ENCODE measurements at regions not wholly inside any gene's neighbourhood (a gene's known extent, or its start where the extent isn't known, plus 50 kb on each side); places are given as distances from the start of the nearest gene placed in this dataset.

DNA sequence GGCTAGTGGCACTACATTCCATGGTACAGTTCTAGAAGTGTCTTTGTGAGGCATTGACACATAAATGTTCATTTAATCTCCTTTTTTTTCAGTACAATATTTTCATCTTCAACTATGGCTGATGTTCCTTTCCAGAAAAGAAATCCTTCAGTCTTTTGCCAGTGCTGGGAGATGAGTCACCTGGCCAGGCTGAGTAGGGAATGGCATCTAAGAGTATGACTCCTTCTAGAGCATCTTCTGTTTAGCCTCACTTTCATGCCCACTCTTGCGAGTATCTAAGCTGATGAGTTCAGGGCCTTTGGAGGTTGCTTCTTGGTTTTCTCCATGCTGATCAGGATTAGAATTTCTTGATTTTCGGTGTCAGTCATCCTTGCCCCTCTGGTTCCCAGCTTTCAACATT lies 124.4 kb downstream of the SLC28A3 start:
- H3K27me3 Mint-ChIP-seq = peaks cover 3% of the 10 kb centered on the region
- no peak overlapping the region for H3K4me3 Mint-ChIP-seq
- no peaks in the 10 kb centered on the region for H3K9me3 Mint-ChIP-seq
- no peak overlapping the region for H3K27ac Mint-ChIP-seq
- H3K4me1 Mint-ChIP-seq = no peaks in the 10 kb centered on the region
- DNase-seq = no peak
- no peaks in the 10 kb centered on the region for H3K36me3 Mint-ChIP-seq (ENCODE audit: low read depth)
- ChIA-PET POLR2A (no interaction called here), CTCF (no interaction called here)

DNA sequence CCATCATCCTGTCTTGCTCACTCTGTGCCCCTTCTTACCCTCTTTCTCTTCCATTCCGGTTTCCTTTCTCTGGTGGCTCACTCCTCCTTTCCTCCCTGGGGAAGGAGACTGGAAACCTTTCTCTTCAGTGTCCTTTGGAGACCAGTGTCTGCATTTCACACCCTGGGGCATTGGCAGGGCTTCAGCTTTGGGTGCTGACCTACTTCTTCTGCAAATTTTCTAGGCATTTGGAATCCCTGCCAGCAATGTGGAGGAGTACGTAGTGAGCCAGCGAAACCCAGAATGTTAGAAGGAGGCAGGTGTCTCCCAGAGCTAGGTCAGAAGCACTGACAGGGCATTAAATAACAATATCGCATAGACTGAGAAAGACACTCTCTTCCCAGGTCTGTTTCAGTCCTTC lies 122.2 kb downstream of the SLC28A3 start:
- H3K4me3 Mint-ChIP-seq = no peak overlapping the region
- no peaks in the 10 kb centered on the region for H3K36me3 Mint-ChIP-seq (ENCODE audit: low read depth)
- no peaks in the 10 kb centered on the region for H3K9me3 Mint-ChIP-seq
- H3K4me1 Mint-ChIP-seq = no peaks in the 10 kb centered on the region
- H3K27me3 Mint-ChIP-seq = peaks cover 4% of the 10 kb centered on the region
- no peak overlapping the region for H3K27ac Mint-ChIP-seq
- POLR2A ChIA-PET = no interaction called here
- CTCF ChIA-PET = no interaction called here
- no peak for DNase-seq

DNA sequence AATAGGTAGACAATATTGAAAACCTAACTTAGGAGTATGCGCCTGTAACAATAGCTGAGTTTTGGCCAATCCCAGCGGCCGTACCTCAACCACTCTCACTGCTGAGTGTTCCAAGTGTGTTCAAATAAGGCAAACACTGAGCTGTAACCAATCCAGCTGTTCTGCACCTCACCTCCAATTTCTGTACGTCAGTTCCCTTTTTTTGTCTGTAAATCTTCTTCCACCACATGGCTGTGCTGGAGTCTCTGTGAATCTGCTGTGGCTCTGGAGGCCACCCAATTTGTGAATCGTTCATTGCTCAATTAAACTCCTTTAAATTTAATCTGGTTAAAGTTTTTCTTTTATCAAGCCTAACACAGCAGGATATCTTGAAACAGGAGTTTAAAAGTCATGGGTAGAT lies 116.3 kb downstream of the SLC28A3 start:
- CTCF ChIA-PET = interaction anchor here (1.3 kb wide), 1 partner anchor 9 kb away, joined by 3 read pairs; no protein-coding TSS in a partner anchor
- no peaks in the 10 kb centered on the region for H3K9me3 Mint-ChIP-seq

More for the DNA sequence above, 116.3 kb downstream of the SLC28A3 start:
- no peaks in the 10 kb centered on the region for H3K36me3 Mint-ChIP-seq (ENCODE audit: low read depth)
- H3K27me3 Mint-ChIP-seq = peaks cover 6% of the 10 kb centered on the region
- no peak for DNase-seq
- H3K4me1 Mint-ChIP-seq = no peaks in the 10 kb centered on the region
- no peak overlapping the region for H3K4me3 Mint-ChIP-seq
- POLR2A ChIA-PET = no interaction called here
- no peak overlapping the region for H3K27ac Mint-ChIP-seq
